T-helper 17 cell (primary cell): ENCODE measurements at regions not wholly inside any gene's neighbourhood (a gene's known extent, or its start where the extent isn't known, plus 50 kb on each side); places are given as distances from the start of the nearest gene placed in this dataset.
"Not testable (repeated sequence)": the region's sequence is repeated elsewhere in the genome, so short reads cannot be mapped to it uniquely, and the experiment has no call there.

ENCODE experiments used
- ATAC-seq: fragments of 150-1000 bp; cut with Tn5 transposase; 2 replicates; pipeline ENCODE4 v1.10.0; 2021; ENCODE audit warnings: mild to moderate bottlenecking, moderate library complexity
- DNase-seq, 3 donors: peaks; one replicate each; pipeline versions ENCODE4 v3.0.0 to v3.0.0-alpha.2; 2020 to 2021
- H3K9me3 ChIP-seq: one replicate; pipeline ENCODE4 v1.7.0; 2013; ENCODE audit warnings: low read length, mild to moderate bottlenecking; ENCODE audit not compliant: control insufficient read depth, poor library complexity, severe bottlenecking
- H3K27ac Mint-ChIP-seq: one replicate; pipeline ENCODE4 v1.8.0; 2022; ENCODE audit warnings: mild to moderate bottlenecking, moderate library complexity, mixed read lengths
- H3K27me3 Mint-ChIP-seq: one replicate; pipeline ENCODE4 v1.8.0; 2022; ENCODE audit warnings: mixed read lengths
- H3K36me3 Mint-ChIP-seq: one replicate; pipeline ENCODE4 v1.8.0; 2022; ENCODE audit warnings: low read depth, mixed read lengths
- H3K4me1 Mint-ChIP-seq: one replicate; pipeline ENCODE4 v1.8.0; 2022; ENCODE audit warnings: mild to moderate bottlenecking, mixed read lengths
- H3K4me3 Mint-ChIP-seq: one replicate; pipeline ENCODE4 v1.8.0; 2022; ENCODE audit warnings: mild to moderate bottlenecking, moderate library complexity, mixed read lengths

- peaks cover 5% of the 10 kb centered on the region for H3K36me3 Mint-ChIP-seq
- ATAC-seq (no peak), DNase-seq (no peak)
- H3K9me3 ChIP-seq, result no peaks in the 10 kb centered on the region
- H3K4me3 Mint-ChIP-seq, result no peak overlapping the region
- peaks cover 8% of the 10 kb centered on the region for H3K27me3 Mint-ChIP-seq
- H3K4me1 Mint-ChIP-seq, result no peaks in the 10 kb centered on the region
- no peak overlapping the region for H3K27ac Mint-ChIP-seq
Measured at GRCh38 chr14:104304451-104305351, 166.3 kb downstream of the KIF26A start.

GRCh38 chr14:104305511-104306449 is 167.4 kb downstream of the KIF26A start:
- Mint-ChIP-seq H3K4me1 (no peaks in the 10 kb centered on the region), H3K27ac (no peak overlapping the region), H3K4me3 (no peak overlapping the region), H3K36me3 (peaks cover 5% of the 10 kb centered on the region), H3K27me3 (peaks cover 13% of the 10 kb centered on the region)
- ATAC-seq, result no peak
- no peaks in the 10 kb centered on the region for H3K9me3 ChIP-seq
- DNase-seq, result no peak

GRCh38 chr14:104306450-104307040 is 168.2 kb downstream of the KIF26A start:
- peaks cover 2% of the 10 kb centered on the region for H3K36me3 Mint-ChIP-seq
- DNase-seq (no peak), ATAC-seq (no peak)
- no peak overlapping the region for H3K4me3 Mint-ChIP-seq
- H3K4me1 Mint-ChIP-seq, result no peaks in the 10 kb centered on the region
- no peak overlapping the region for H3K27ac Mint-ChIP-seq
- H3K27me3 Mint-ChIP-seq, result peaks cover 13% of the 10 kb centered on the region
- no peaks in the 10 kb centered on the region for H3K9me3 ChIP-seq

- no peaks in the 10 kb centered on the region for H3K4me1 Mint-ChIP-seq
- peaks cover 13% of the 10 kb centered on the region for H3K27me3 Mint-ChIP-seq
- no peak overlapping the region for H3K4me3 Mint-ChIP-seq
- no peak overlapping the region for H3K27ac Mint-ChIP-seq
- H3K9me3 ChIP-seq, result no peaks in the 10 kb centered on the region
- peaks cover 2% of the 10 kb centered on the region for H3K36me3 Mint-ChIP-seq
- ATAC-seq (no peak), DNase-seq (no peak)
Measured at GRCh38 chr14:104307246-104307626, 168.8 kb downstream of the KIF26A start.

- no peak overlapping the region for H3K27ac Mint-ChIP-seq
- no peak for DNase-seq
- no peaks in the 10 kb centered on the region for H3K9me3 ChIP-seq
- ATAC-seq, result no peak
- H3K27me3 Mint-ChIP-seq, result peaks cover 13% of the 10 kb centered on the region
- H3K36me3 Mint-ChIP-seq, result peaks cover 2% of the 10 kb centered on the region
- H3K4me1 Mint-ChIP-seq, result no peaks in the 10 kb centered on the region
- H3K4me3 Mint-ChIP-seq, result no peak overlapping the region
Measured at GRCh38 chr14:104307627-104308401, 169.4 kb downstream of the KIF26A start.

GRCh38 chr14:104308534-104308933 is 170.1 kb downstream of the KIF26A start:
- not testable (repeated sequence) for ATAC-seq, H3K4me3 Mint-ChIP-seq, DNase-seq, H3K36me3 Mint-ChIP-seq, H3K27ac Mint-ChIP-seq, H3K9me3 ChIP-seq, H3K4me1 Mint-ChIP-seq
- peaks cover 13% of the 10 kb centered on the region for H3K27me3 Mint-ChIP-seq

- H3K36me3 Mint-ChIP-seq, result peaks cover 2% of the 10 kb centered on the region
- no peak for ATAC-seq
- no peak overlapping the region for H3K27ac Mint-ChIP-seq
- no peaks in the 10 kb centered on the region for H3K9me3 ChIP-seq
- no peak for DNase-seq
- peaks cover 9% of the 10 kb centered on the region for H3K27me3 Mint-ChIP-seq
- no peak overlapping the region for H3K4me3 Mint-ChIP-seq
- no peaks in the 10 kb centered on the region for H3K4me1 Mint-ChIP-seq
Measured at GRCh38 chr14:104309657-104310369, 171.4 kb downstream of the KIF26A start.

- ATAC-seq, result no peak
- no peaks in the 10 kb centered on the region for H3K9me3 ChIP-seq
- no peak overlapping the region for H3K4me3 Mint-ChIP-seq
- no peak for DNase-seq
- H3K27me3 Mint-ChIP-seq, result peaks cover 7% of the 10 kb centered on the region
- no peaks in the 10 kb centered on the region for H3K36me3 Mint-ChIP-seq
- H3K4me1 Mint-ChIP-seq, result no peaks in the 10 kb centered on the region
- no peak overlapping the region for H3K27ac Mint-ChIP-seq
Measured at GRCh38 chr14:104311358-104311757, 173.0 kb downstream of the KIF26A start.

GRCh38 chr14:104313674-104314073 is 175.3 kb downstream of the KIF26A start:
- no peaks in the 10 kb centered on the region for H3K4me1 Mint-ChIP-seq
- no peak overlapping the region for H3K4me3 Mint-ChIP-seq
- no peak overlapping the region for H3K27ac Mint-ChIP-seq
- no peaks in the 10 kb centered on the region for H3K9me3 ChIP-seq
- H3K36me3 Mint-ChIP-seq, result no peaks in the 10 kb centered on the region
- DNase-seq (no peak), ATAC-seq (no peak)
- H3K27me3 Mint-ChIP-seq, result peaks cover 7% of the 10 kb centered on the region

GRCh38 chr14:104314251-104314941 is 176.0 kb downstream of the KIF26A start:
- ATAC-seq (no peak), DNase-seq (peak in 1 of 3 donors; percentile 2)
- no peaks in the 10 kb centered on the region for H3K9me3 ChIP-seq
- Mint-ChIP-seq H3K36me3 (no peaks in the 10 kb centered on the region), H3K4me1 (no peaks in the 10 kb centered on the region), H3K27ac (no peak overlapping the region), H3K4me3 (no peak overlapping the region), H3K27me3 (peaks cover 7% of the 10 kb centered on the region)

- no peaks in the 10 kb centered on the region for H3K4me1 Mint-ChIP-seq
- ATAC-seq, result no peak
- H3K27me3 Mint-ChIP-seq, result peaks cover under 1% of the 10 kb centered on the region
- no peaks in the 10 kb centered on the region for H3K36me3 Mint-ChIP-seq
- H3K27ac Mint-ChIP-seq, result no peak overlapping the region
- H3K9me3 ChIP-seq, result no peaks in the 10 kb centered on the region
- H3K4me3 Mint-ChIP-seq, result no peak overlapping the region
- DNase-seq, result no peak
Measured at GRCh38 chr14:104315169-104315568, 176.8 kb downstream of the KIF26A start.

GRCh38 chr14:104315625-104316024 is 177.2 kb downstream of the KIF26A start:
- no peak for ATAC-seq
- H3K27ac Mint-ChIP-seq, result no peak overlapping the region
- no peaks in the 10 kb centered on the region for H3K9me3 ChIP-seq
- H3K4me1 Mint-ChIP-seq, result no peaks in the 10 kb centered on the region
- no peak overlapping the region for H3K4me3 Mint-ChIP-seq
- no peaks in the 10 kb centered on the region for H3K27me3 Mint-ChIP-seq
- DNase-seq, result no peak
- no peaks in the 10 kb centered on the region for H3K36me3 Mint-ChIP-seq
